ENCODE measurements at regions not wholly inside any gene's neighbourhood (a gene's known extent, or its start where the extent isn't known, plus 50 kb on each side); places are given as distances from the start of the nearest gene placed in this dataset.

- DNase-seq (no peak), ATAC-seq (no peak)
- TF ChIP-seq CTCF (IDR thresholded peaks at IDR 0.05) = peak in 2 of 9 donors; percentile 34 to 35
- Histone ChIP-seq H3K27me3 (no peaks in the 10 kb centered on the region), H3K4me1 (no peaks in the 10 kb centered on the region), H3K27ac (no peak overlapping the region), H3K4me3 (no peak overlapping the region), H3K36me3 (no peaks in the 10 kb centered on the region), H3K9me3 (no peaks in the 10 kb centered on the region)
- intact Hi-C loops (cut with DNase I) = no loop called here
- WGBS, 2 donors = 29 to 38% methylated on average over 1 of the region's 1 CpG
Observed at GRCh38 chr5:104347119-104347708, 784.6 kb upstream of the NUDT12 start.

GRCh38 chr5:104345222-104346016 lies 782.8 kb upstream of the NUDT12 start:
- 46 to 50% methylated on average over 7 of the region's 7 CpGs for WGBS, 2 donors
- ATAC-seq (no peak), DNase-seq (no peak)

GRCh38 chr5:104344809-104345208 lies 782.2 kb upstream of the NUDT12 start:
- no peaks in the 10 kb centered on the region for H3K4me1 ChIP-seq
- H3K36me3 ChIP-seq = no peaks in the 10 kb centered on the region
- no peak overlapping the region for H3K27ac ChIP-seq
- no peaks in the 10 kb centered on the region for H3K27me3 ChIP-seq
- no peak for DNase-seq
- H3K4me3 ChIP-seq = no peak overlapping the region
- WGBS, 2 donors = 57 to 66% methylated on average over 2 of the region's 2 CpGs
- TF ChIP-seq CTCF (IDR thresholded peaks at IDR 0.05) = no peak
- H3K9me3 ChIP-seq = no peaks in the 10 kb centered on the region
- intact Hi-C loops (cut with DNase I) = no loop called here
- no peak for ATAC-seq

More at GRCh38 chr5:104345222-104346016, 782.8 kb upstream of the NUDT12 start:
- Histone ChIP-seq H3K4me1 (no peaks in the 10 kb centered on the region), H3K36me3 (no peaks in the 10 kb centered on the region), H3K4me3 (no peak overlapping the region), H3K9me3 (no peaks in the 10 kb centered on the region), H3K27ac (no peak overlapping the region), H3K27me3 (no peaks in the 10 kb centered on the region)
- intact Hi-C loops (cut with DNase I) = no loop called here
- no peak for TF ChIP-seq CTCF (IDR thresholded peaks at IDR 0.05)

GRCh38 chr5:104327801-104328200 lies 765.2 kb upstream of the NUDT12 start:
- 26 to 49% methylated on average over 1 of the region's 1 CpG for WGBS, 2 donors
- Histone ChIP-seq H3K27me3 (no peaks in the 10 kb centered on the region), H3K4me3 (no peak overlapping the region), H3K4me1 (no peaks in the 10 kb centered on the region), H3K36me3 (no peaks in the 10 kb centered on the region), H3K27ac (no peak overlapping the region), H3K9me3 (peaks cover 0 to 4% (median 0%) of the 10 kb centered on the region in 11 donors)
- intact Hi-C loops (cut with DNase I) = no loop called here
- DNase-seq = no peak
- ATAC-seq = no peak
- TF ChIP-seq CTCF (IDR thresholded peaks at IDR 0.05) = no peak
